ENCODE measurements at regions not wholly inside any gene's neighbourhood (a gene's known extent, or its start where the extent isn't known, plus 50 kb on each side); places are given as distances from the start of the nearest gene placed in this dataset.
"Not testable (repeated sequence)": the region's sequence is repeated elsewhere in the genome, so short reads cannot be mapped to it uniquely, and the experiment has no call there.

DNA sequence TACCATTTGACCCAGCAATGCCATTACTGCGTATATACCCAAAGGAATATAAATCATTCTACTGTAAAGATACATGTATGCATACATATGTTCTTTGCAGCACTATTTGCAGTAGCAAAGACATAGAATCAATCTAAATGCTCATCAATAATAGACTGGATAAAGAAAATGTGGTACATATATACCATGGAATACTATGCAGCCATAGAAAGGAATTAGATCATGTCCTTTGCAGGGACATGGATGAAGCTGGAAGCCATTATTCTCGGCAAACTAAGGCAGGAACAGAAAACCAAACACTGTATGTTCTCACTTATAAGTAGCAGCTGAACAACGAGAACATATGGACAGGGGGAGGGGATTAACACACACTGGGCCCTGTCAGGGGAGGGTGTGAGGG is 54.8 kb upstream of the ZNF30 start:
- not testable (repeated sequence) for ATAC-seq

DNA sequence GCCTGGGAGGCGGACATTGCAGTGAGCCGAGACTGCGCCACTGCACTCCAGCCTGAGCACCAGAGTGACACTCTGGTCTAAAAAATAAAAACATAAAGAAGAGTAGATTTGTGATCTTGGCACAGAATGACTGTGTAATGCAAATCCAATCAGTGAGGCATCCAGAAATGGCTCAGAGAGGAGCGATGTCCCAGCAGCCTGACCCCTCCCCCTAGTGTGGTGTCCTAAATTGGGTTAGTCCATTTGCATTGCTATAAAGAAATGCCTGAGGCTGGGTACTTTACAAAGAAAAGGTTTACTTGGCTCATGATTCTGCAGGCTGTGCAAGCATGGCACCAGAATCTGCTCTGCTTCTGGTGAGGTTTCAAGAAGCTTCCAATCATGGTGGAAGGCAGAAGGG is 59.1 kb upstream of the ZNF30 start:
- ATAC-seq = no peak

DNA sequence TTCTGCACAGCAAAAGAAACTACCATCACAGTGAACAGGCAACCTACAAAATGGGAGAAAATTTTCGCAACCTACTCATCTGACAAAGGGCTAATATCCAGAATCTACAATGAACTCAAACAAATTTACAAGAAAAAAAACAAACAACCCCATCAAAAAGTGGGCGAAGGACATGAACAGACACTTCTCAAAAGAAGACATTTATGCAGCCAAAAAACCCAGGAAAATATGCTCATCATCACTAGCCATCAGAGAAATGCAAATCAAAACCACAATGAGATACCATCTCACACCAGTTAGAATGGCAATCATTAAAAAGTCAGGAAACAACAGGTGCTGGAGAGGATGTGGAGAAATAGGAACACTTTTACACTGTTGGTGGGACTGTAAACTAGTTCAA is 61.5 kb upstream of the ZNF30 start:
- not testable (repeated sequence) for ATAC-seq

DNA sequence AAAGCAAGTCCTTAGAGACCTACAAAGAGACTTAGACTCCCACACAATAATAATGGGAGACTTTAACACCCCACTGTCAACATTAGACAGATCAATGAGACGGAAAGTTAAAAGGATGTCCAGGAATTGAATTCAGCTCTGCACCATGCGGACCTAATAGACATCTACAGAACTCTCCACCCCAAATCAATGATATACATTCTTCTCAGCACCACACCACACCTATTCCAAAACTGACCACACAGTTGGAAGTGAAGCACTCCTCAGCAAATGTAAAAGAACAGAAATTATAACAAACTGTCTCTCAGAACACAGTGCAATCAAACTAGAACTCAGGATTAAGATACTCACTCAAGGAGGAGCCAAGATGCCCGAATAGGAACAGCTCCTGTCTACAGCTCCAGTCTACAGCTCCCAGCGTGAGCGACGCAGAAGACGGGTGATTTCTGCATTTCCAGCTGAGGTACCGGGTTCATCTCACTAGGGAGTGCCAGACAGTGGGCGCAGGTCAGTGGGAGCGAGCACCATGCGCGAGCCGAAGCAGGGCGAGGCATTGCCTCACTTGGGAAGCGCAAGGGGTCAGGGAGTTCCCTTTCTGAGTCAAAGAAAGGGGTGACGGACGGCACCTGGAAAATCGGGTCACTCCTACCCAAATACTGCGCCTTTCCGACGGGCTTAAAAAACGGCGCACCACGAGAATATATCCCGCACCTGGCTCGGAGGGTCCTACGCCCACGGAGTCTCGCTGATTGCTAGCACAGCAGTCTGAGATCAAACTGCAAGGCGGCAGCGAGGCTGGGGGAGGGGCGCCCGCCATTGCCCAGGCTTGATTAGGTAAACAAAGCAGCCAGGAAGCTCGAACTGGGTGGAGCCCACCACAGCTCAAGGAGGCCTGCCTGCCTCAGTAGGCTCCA is 66.6 kb upstream of the ZNF30 start:
- peak in 1 of 2 donors; percentile 48 for ATAC-seq

DNA sequence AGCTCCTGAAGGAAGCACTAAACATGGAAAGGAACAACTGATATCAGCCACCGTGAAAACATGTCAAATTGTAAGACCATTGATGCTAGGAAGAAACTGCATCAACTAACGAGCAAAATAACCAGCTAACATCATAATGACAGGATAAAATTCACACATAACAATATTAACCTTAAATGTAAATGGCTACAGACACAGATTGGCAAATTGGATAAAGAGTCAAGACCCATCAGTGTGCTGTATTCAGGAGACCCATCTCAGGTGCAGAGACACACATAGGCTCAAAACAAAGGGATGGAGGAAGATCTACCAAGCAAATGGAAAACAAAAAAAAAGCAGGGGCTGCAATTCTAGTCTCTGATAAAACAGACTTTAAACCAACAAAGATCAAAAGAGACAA is 67.4 kb upstream of the ZNF30 start:
- not testable (repeated sequence) for ATAC-seq

DNA sequence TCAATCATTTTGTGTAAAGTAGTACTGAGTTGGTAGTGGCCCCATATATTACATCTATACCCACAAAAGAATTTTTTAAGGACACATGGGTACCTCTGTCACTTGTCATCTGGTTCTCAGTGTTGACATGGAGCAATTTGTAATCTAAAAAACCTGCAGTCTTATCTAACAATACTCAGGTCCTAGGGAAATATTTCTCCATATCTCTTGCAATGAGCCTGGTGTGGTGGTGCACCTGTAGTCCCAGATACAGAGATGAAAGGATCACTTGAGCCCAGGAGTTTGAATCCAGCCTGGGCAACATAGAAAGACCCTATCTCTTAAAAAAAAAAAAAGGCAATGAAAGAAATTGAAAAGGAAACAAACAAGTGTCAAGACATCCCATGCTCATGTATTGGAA is 70.7 kb upstream of the ZNF30 start:
- no peak for ATAC-seq

DNA sequence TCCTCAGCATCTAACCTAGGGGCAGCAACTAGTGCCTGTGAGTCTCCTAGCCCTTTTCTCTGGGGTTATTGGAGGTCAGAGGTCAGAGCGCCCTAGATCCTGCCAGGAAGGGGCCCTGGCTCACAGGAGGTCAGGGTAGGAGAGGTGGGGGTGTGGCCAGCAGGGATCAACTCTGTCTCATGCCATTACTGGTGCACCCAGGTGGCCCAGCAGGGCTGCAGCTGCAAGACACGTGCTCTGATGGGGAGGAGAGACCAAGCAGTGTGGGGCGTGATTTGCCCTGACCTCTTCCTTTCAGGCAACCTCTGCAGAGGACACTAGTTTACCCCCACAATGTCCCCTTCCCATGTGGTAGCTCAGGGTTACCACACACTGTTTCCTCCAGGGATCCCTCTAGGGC is 73.3 kb upstream of the ZNF30 start:
- ATAC-seq = no peak

DNA sequence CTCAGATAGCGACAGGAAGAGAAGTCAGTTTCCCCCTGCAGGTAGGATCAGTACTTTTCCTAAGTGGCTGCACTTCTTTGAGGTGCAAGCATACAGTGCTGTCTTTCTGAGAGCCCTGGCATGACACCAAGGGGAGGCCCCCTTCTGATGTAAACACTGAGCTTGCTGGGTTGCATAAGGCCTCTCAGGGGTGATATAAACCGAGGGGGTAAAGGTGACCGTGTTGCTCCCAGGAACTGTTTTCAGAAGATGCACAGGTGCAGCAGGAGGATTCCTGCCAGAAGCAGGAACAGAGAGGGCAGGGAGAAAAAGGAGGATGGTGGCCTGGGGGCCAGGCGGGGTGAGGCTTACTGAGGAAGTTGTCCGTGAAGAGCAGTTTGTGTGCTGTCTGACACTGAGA is 74.0 kb upstream of the ZNF30 start:
- no peak for ATAC-seq

DNA sequence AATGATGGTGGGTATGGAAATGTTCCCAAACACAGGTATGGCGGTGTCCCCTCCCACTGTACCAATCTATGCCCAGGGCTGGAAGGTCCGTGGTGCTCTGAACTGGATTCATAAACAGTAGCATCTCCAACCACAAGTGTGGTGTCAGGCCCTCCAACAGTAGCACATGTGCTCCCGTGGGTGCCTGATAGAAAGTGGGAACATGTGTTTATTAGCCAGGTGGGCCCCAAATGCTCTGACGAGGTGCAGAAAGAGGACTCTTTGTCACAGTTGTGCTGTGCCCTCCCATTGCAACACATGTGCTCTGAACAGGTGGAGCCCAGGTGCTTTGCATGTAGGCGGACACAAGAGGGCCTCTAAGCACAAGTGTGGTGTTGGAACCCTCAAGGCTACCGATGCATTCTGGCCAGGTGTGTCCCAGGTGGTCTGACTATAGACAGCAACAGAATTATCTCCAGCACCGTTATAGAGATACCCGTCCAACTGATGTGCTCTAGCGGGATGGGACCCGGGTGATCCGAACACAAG is 75.4 kb upstream of the ZNF30 start:
- no peak for ATAC-seq

DNA sequence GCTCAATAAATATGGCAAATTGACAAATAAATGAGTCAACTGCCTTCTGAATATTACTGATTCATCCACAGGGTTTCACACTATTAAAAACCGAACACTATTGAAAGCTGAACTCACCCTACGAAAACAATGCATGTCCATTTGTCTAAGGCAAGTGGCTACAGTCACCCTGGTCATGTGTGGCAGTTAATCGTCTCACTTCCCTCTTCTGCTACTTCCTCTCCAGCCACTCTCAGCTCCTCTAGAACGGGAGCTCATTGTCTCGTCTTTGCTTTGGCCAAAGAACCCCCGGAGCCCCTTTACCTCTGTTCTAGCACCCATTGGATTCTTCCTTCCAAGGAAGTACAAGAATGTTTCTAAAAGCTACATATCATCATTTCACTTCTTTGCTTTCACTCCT is 74.4 kb upstream of the ZNF599 start:
- ATAC-seq = no peak

DNA sequence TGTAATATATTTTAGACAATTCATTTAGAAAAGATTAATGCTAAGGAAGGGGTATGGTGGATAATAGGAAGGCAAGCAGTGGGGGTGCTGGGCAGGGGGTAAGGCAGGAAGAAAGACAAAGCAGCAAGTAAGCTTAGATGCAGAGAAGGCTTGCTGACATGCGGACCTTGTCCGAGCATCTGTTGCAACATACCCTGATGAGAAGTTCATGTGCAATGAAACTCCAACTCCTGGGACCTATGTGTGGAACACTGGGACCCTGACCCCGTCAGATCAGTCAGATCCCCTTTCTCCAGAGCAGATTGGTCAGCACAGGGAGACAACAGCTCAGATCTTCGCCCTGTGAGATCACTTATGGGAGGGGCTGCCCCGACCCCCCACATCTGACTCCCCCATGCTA is 71.3 kb upstream of the ZNF599 start:
- no peak for ATAC-seq

DNA sequence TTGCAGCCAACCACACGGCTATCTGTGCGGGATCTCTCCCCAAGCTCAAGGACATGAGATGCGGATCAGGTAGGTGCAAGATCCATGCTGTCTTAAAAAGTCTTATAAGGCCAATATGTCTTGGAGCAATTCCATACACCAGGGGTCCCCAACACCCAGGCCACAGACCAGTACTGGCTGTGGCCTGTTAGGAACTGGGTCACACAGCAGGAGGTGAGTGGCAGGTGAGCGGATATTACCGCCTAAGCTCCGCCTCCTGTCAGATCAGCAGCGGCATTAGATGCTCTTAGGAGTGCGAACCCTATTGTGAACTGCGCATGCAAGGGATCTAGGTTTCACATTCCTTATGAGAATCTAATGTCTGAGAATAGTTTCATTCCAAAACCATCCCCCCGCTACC is 68.8 kb upstream of the ZNF599 start:
- no peak for ATAC-seq

DNA sequence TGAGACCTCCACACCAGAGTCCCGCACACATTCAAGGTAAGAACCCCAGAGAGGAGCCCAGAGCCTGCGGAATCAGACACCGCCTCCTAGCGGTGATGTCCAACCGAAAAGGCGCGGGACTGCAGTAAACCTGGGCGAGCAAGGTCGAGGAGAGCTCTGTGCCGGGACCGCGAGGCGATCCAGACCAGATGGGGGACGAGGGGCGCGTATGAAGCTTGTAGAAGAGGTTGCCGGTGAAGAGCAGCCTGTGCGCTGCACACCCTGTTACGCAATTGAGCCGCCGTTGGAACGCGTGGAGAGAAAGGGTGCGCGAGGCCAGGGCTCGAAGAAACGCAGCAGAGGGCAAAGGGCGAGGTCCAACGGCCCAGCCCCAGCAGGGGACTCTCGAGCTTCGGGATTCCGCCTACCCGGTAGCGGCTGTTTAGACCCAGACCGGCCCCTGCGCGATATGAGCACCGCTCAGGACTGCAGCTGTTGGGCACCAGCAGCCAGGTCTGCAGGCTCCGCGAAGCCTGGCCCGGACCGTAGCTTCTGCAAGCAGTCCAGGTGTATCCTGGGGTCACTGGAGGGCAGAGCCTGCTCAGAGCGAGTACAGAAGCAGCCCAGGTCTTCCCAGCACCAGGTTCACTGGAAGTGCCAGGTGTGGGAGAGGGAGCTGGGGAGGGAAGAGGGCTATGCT is 65.9 kb upstream of the ZNF599 start:
- ATAC-seq = no peak

DNA sequence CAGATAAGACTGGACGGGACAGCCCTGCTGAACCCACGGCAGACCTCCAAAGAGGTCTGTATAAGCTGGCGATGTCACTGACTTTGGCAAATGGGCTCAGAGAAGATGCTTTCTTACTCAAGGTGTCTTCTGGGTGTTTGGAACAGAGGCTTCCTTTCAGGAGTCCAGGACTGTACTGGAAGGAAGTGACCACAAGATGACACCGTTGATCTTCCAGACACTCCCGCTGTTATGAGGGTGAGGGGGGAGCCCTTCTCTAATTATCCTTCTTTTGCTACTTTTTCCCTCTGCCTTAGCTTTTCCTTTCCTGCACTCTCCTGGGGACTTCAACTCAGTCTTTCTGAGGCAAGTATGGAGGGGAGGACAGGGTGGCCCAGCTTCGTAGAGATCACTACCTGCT is 65.2 kb upstream of the ZNF599 start:
- ATAC-seq = no peak

DNA sequence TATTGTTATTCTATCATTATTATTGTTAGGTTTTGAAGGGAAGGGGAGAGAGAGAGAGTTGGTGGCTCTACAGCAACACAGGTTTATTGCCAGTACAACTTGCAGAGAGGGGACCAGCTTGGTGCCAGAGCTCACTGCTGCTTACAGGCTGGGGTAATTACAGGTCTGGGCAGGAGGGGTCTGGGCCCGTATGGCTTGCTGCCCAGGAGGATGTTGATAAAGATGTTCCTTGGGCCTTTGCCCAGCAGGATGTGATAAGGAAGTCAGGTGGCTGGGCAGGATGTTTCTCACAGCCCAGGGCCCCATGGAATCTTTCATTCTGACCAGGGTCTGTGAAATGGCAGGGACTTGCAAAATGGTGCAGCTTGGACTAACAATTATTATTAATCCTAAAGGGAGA is 64.2 kb upstream of the ZNF599 start:
- ATAC-seq = no peak

DNA sequence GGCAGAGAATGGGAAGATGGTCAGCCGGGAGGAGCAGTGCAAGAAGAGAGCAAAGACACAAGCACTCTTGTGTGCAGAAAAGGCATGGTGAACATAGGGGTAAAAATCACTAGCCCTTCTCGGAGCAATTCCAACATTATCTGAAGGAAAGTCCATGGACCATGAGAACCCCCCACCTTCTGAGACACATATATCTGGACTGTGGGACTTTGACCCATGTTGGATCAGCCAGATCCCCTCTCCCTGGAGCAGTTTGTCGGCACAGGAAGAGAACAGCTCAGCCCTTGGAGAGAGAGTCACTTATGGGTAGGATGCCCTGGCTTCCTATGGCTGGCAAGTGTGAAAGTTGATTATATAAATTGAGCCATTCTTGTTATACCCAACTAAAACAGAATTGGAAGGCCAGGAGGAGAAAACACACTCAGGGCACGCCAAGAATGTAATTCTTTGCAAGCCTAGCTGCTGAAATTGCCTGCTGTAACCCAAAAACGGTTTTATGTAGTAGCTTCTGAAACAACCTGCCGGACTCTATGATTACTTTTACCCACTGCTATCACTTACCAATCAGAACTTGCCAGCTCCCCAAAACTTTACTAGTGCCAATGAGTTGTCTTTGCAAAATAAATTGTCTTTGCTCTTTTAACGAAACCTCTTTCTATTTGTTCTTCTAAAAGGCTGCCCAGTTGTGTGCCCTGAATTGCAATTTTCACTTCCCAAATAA is 62.8 kb upstream of the ZNF599 start:
- ATAC-seq = no peak

DNA sequence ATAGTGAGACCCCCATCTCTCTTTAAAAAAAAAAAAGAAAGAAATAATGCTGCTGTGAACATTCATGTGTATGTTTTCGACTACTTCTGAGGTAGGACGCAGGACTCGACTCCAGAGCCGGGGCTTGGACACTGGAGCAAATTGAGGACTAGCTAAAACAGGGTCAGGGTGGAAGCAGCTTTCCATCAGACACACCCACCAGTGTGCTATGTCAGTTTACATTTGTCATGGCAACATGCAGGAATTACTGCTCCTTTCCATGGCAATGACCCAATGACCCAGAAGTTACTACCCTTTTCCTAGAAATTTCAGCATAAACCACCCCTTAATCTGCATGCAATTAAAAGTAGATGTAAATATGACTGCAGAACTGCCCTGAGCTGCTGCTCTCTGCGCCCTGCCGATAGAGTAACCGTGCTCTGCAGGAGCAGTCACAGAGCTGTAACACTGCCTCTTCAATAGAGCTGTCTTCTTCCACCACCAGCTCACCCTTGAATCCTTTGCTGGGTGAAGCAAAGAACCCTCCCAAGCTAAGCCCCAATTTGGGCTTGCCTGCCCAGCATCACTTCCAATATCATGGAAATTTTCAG is 61.6 kb upstream of the ZNF599 start:
- no peak for ATAC-seq

DNA sequence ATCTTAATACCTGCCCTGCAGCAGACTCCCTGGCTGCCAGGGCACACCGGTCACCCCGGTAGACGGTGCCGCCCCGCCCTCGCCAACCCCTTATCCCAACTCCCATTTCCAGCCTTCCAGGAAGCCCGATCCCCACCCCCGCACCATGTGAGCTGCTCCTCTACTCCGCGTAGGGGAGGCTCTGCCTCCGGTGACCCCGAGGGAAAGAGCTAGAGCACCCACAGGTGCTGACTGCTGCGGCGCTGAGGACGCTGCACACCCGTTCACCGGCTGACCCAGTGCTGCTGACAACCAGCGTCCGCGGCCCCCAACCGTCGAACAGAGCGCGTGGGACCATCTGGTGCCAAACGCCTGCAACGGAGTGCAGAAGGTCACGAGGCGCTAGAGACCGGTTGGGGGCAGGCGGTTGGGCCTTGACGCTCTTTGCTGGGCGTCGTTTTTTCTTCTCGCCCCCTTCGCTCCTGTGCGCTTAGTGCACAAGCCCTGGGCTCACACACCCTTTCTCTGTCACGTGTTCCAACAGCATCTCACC is 59.6 kb upstream of the ZNF599 start:
- ATAC-seq = no peak

DNA sequence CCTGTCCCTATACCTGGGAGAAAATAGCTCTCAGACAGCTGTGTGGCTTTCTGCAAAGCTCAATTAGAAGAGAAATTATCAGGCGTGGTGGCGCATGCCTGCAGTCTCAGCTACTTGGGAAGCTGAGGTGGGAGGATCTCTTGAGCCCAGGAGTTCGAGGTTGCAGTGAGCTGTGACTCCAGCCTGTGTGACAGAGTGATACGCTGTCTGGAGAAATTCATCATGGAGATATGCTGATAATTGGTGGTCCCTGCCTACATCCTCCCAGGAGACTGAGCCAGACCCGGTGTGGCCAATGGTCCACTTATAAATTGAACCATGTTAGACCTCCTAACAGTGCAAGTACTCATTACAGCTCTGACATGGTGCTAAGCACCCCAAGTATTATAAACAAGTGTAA is 58.7 kb upstream of the ZNF599 start:
- no peak for ATAC-seq

DNA sequence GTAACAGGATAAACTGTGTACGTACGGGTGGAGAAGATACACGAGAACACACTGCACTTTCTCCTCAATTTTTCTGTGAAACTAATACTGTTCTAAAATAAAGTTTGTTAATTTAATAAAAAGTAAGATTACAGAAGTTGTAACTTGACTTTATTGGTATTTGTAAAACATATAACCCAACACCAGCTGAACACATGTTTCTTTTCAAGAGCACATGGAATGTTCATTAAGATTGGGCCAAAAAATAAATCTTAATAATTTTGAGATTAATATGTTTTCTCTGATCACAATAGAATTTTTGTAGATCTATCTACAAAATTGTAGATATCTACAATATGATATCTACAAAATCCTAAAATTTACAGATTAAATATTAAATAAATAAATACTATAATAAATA is 55.1 kb upstream of the ZNF599 start:
- no peak for ATAC-seq

DNA sequence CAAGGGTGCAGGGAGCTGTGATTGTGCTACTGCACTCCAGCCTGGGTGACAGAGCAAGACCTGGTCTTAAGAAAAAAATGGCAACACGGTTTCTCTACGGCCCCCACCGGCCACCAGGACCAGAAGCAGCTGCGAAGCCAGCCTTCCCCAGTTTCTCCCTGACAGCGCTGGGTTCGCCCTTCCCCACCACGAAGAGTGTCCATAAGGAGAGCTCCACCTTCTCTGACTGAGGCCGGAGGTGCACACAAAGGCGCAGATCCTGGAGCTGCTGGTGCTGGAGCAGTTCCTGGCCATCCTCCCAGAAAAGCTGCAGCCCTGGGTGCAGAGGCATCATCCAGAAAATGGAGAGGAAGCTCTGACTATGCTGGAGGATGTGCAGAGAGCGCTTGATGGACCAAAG is 52.2 kb upstream of the ZNF599 start:
- no peak for ATAC-seq

DNA sequence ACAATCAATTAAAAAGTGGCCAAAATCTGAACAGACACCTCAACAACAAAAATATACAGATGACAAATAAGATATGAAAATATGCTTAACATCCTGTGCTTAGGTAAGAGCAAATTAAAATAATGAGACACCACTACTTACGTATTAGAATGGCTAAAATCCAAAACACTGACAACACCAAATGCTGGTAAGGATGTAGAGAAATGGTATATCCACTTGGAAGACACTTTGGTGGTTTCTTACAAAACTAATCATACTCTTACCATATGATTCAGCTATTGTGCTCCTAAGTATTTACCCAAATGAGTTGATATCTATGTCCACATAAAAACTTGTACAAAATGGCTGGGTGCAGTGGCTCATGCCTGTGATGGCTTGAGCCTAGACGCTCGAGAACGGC is 51.7 kb upstream of the ZNF599 start:
- ATAC-seq = no peak
